Adrenal gland (tissue), 9 donors: ENCODE measurements at regions not wholly inside any gene's neighbourhood (a gene's known extent, or its start where the extent isn't known, plus 50 kb on each side); places are given as distances from the start of the nearest gene placed in this dataset.

Experiments
- DNase-seq, 7 donors: peaks; one replicate each; pipeline ENCODE4 v3.0.0-alpha.2; 2019 to 2020
- H3K27ac ChIP-seq, 5 donors: fragments of 200-600 bp; sonication (generic) in 4 of 5; 1 replicate in 3 of 5; 2 replicates in 2 of 5; pipeline versions ENCODE4 v1.5.1 to v1.8.0; 2016 to 2020; ENCODE audit warnings: mild to moderate bottlenecking in 1 of 5
- H3K27me3 ChIP-seq: fragments of 200-600 bp; 2 replicates; pipeline ENCODE4 v1.8.0; 2021
- H3K36me3 ChIP-seq, 2 donors: fragments of 200-600 bp; replicated peaks in 1 of 2; 1 replicate in 1 of 2; 2 replicates in 1 of 2; pipeline versions ENCODE4 v1.5.1 to v1.8.0; 2018 to 2022
- H3K4me1 ChIP-seq, 2 donors: fragments of 200-600 bp; replicated peaks in 1 of 2; 1 replicate in 1 of 2; 2 replicates in 1 of 2; pipeline versions ENCODE4 v1.5.1 to v1.8.0; 2018 to 2021
- H3K4me3 ChIP-seq, 4 donors: fragments of 200-600 bp; sonication (generic) in 3 of 4; one replicate each; pipeline ENCODE4 v1.5.1; 2016 to 2018
- H3K9me3 ChIP-seq, 3 donors: fragments of 200-600 bp; sonication (generic) in 1 of 3; replicated peaks in 1 of 3; 1 replicate in 2 of 3; 2 replicates in 1 of 3; pipeline versions ENCODE4 v1.5.1 to v1.8.0; 2016 to 2021
- CTCF ChIP-seq, 6 experiments: fragments of 450-650 bp in 4 of 6; fragments of 200-600 bp in 2 of 6; sonication (generic) in 1 of 6; IDR thresholded peaks; 1 replicate in 5 of 6; 2 replicates in 1 of 6; pipeline versions ENCODE4 v1.5.1 to v1.8.0; 2016 to 2021; ENCODE audit warnings: antibody characterized with exemption in 6 of 6, mild to moderate bottlenecking in 2 of 6, moderate library complexity in 1 of 6
- POLR2A ChIP-seq, 2 donors: fragments of 450-650 bp; IDR thresholded peaks; one replicate each; pipeline ENCODE4 v1.6.1; 2017; ENCODE audit warnings: antibody characterized with exemption in 2 of 2, mild to moderate bottlenecking in 2 of 2, moderate library complexity in 1 of 2
- WGBS, 4 donors: extraction: QIAGEN DNeasy Blood & Tissue Kit in 2 of 4; methylation state at CpG; one replicate each; pipeline versions ENCODE4 v1.1.5 to v1.1.7; 2013 to 2017; 5-methylcytosine and 5-hydroxymethylcytosine counted together
- intact Hi-C, 2 donors: fragments of 100-400 bp; cut with DNase I; formaldehyde crosslinking; loops; one replicate each; pipeline versions ENCODE4 v1.14.1 to v1.15.0; 2022 to 2023
- donor health status: healthy with polysubstance abuse.
- donor health status: Bipolar disorder and iron deficiency.
- donor health status: DM: yes; HTN: yes; CAD: no.
- donor health status: DM: no; HTN: no; CAD: no.
- donor health status: DM: no; HTN: no; CAD: no.

GRCh38 chr1:4408380-4408779 lies 246.0 kb upstream of the AJAP1 start:
- no peak for DNase-seq
- intact Hi-C loops = no loop called here
- 66 to 95% (median 71%) methylated on average over 4 of the region's 4 CpGs for WGBS, 4 donors
- Histone ChIP-seq H3K27me3 (no peaks in the 10 kb centered on the region), H3K4me1 (no peaks in the 10 kb centered on the region), H3K9me3 (no peaks in the 10 kb centered on the region), H3K4me3 (no peak overlapping the region), H3K36me3 (no peaks in the 10 kb centered on the region), H3K27ac (no peak overlapping the region)
- no peak for TF ChIP-seq POLR2A (IDR thresholded peaks at IDR 0.05)
- no peak for TF ChIP-seq CTCF (IDR thresholded peaks at IDR 0.05)

GRCh38 chr1:4411862-4412261 lies 242.5 kb upstream of the AJAP1 start:
- WGBS, 4 donors = 86 to 89% (median 88%) methylated on average over 15 of the region's 15 CpGs
- intact Hi-C loops = no loop called here
- no peak overlapping the region for H3K4me3 ChIP-seq
- DNase-seq = no peak
- H3K27me3 ChIP-seq = no peaks in the 10 kb centered on the region
- no peaks in the 10 kb centered on the region for H3K4me1 ChIP-seq
- TF ChIP-seq CTCF (IDR thresholded peaks at IDR 0.05) (no peak), POLR2A (IDR thresholded peaks at IDR 0.05) (no peak)
- H3K36me3 ChIP-seq = no peaks in the 10 kb centered on the region
- no peaks in the 10 kb centered on the region for H3K9me3 ChIP-seq
- no peak overlapping the region for H3K27ac ChIP-seq

GRCh38 chr1:4415476-4415875 lies 238.9 kb upstream of the AJAP1 start:
- 69 to 86% (median 80%) methylated on average over 5 of the region's 5 CpGs for WGBS, 4 donors
- intact Hi-C loops = no loop called here

GRCh38 chr1:4416189-4416588 lies 238.2 kb upstream of the AJAP1 start:
- Histone ChIP-seq H3K36me3 (no peaks in the 10 kb centered on the region), H3K4me1 (no peaks in the 10 kb centered on the region), H3K9me3 (no peaks in the 10 kb centered on the region), H3K27ac (no peak overlapping the region), H3K4me3 (no peak overlapping the region), H3K27me3 (no peaks in the 10 kb centered on the region)
- no peak for DNase-seq
- WGBS, 4 donors = 61 to 68% (median 66%) methylated on average over 5 of the region's 5 CpGs
- TF ChIP-seq CTCF (IDR thresholded peaks at IDR 0.05) (no peak), POLR2A (IDR thresholded peaks at IDR 0.05) (no peak)
- intact Hi-C loops = no loop called here

More at GRCh38 chr1:4415476-4415875, 238.9 kb upstream of the AJAP1 start:
- H3K27ac ChIP-seq = no peak overlapping the region
- H3K4me1 ChIP-seq = no peaks in the 10 kb centered on the region
- DNase-seq = no peak
- no peaks in the 10 kb centered on the region for H3K27me3 ChIP-seq
- no peaks in the 10 kb centered on the region for H3K9me3 ChIP-seq
- TF ChIP-seq POLR2A (IDR thresholded peaks at IDR 0.05) = no peak
- TF ChIP-seq CTCF (IDR thresholded peaks at IDR 0.05) = no peak
- no peaks in the 10 kb centered on the region for H3K36me3 ChIP-seq
- H3K4me3 ChIP-seq = no peak overlapping the region
